ELF-1 (cell line): ENCODE measurements at regions not wholly inside any gene's neighbourhood (a gene's known extent, or its start where the extent isn't known, plus 50 kb on each side); places are given as distances from the start of the nearest gene placed in this dataset.

Experiments used
- DNase-seq: peaks from one replicate; pipeline ENCODE4 v3.0.0-alpha.2; 2016; ENCODE audit warnings: low read depth, low spot score

DNA sequence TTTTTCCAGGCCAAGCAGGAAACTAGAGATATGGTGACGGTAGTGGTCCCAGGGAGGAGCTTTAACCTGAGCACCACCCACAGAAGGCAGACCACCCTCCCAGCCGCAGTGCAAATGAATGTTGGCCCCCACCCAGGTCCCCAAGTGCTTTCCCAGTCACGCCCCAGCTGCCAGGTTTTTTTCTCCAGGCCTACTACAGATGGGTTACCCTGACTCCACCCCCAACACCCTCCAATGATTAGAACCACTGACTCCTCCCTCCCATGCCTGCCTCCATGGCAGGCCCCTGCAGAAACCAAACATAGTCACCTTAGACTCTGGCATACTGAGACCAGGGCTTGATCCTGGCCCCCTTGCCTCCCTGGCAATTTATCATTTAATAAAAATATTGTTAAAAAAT is 58.7 kb upstream of the CHST1 start:
- no peak for DNase-seq

- no peak for DNase-seq
These were observed 58.0 kb upstream of the CHST1 start for GRCh38 chr11:45723397-45723796.

- DNase-seq, result no peak
These were observed 56.7 kb upstream of the CHST1 start for GRCh38 chr11:45722144-45722543.

DNA sequence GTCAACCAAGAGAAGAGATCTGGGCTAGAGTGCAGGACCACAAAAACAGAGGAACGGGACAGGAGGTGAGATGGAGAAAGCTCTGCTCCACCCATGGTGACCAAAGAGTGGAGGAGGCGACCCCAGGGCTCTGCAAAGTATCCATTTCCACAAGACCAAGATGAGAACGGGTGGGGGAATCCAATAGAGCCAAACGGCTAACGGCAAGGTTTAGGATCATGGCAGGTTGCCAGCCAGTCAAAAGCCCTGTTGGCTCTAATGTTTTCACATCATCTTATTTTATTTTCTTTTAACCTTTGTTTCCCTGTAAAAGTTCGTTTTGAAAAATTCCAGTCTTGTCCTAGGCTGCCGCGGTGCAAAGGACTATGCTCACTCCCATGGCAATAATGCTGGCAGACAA is 52.1 kb upstream of the CHST1 start:
- DNase-seq, result no peak

DNA sequence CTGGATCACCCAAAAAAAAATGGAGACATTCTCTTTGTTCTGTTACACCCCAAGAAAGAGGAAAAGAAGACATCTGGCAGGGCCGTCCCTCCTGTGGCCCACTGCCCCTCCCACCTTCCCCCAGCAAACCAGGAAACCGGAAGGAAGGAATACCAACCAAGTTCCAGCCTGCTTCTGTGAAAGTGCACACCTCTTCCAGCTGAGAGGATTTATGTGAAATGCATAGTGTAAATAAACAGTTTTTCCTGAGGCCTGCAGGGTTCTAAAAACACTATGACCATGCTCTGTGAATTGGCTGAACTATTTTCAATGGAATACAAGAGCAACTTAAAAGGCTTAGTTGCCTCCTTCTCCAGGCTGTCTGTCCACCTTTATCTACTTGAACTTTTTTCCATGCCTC is 50.0 kb upstream of the CHST1 start:
- DNase-seq, result no peak
